HG03108 (cell line): ENCODE measurements at regions not wholly inside any gene's neighbourhood (a gene's known extent, or its start where the extent isn't known, plus 50 kb on each side); places are given as distances from the start of the nearest gene placed in this dataset.
"Not testable (repeated sequence)": the region's sequence is repeated elsewhere in the genome, so short reads cannot be mapped to it uniquely, and the experiment has no call there.

Experiments used
- ATAC-seq: cut with Tn5 transposase; IDR thresholded peaks from one replicate; pipeline ENCODE4 v1.9.1; 2021; ENCODE audit warnings: moderate library complexity; ENCODE audit not compliant: unreplicated experiment

- no peak for ATAC-seq
These were observed 499.8 kb upstream of the CDH11 start for GRCh38 chr16:65621640-65622039.

DNA sequence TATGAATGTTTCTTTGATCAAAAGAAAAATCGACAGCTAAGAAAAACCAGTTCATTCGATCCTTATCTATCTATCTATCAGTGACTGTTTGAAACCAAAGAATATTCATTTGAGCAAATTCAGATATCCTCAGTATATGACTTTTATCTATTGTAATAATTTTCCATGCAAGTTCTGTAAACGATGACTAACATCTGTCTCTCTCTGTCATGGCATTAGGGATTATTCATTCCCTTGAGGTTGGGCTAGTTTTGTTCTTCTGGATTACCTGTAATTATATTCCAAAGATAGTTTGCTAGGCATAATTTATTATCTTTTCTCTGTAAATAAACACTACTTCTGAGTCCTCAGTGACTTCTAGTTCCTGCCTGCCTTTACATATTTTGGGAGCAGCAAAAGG lies 497.7 kb upstream of the CDH11 start:
- ATAC-seq: no peak

DNA sequence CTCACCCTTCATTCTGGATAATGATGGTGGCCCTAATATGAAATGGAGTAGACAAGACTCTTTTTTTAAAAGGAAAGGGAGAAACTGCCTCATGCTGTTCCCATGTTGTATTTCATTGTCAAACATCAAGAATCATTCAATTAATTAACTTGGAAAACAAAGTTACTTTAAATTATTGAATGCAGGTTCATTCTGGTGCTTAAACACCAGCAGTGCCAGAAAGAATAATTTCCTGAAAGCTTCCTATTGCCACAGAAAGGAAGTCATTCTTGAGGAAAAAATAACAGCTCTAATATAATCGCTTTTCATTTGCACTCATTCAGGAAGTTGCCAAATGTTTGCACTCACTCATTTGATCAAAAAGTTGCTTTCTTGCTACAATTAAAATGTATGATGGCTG lies 497.1 kb upstream of the CDH11 start:
- no peak for ATAC-seq

- ATAC-seq: no peak
These were observed 496.5 kb upstream of the CDH11 start for GRCh38 chr16:65618333-65618732.

DNA sequence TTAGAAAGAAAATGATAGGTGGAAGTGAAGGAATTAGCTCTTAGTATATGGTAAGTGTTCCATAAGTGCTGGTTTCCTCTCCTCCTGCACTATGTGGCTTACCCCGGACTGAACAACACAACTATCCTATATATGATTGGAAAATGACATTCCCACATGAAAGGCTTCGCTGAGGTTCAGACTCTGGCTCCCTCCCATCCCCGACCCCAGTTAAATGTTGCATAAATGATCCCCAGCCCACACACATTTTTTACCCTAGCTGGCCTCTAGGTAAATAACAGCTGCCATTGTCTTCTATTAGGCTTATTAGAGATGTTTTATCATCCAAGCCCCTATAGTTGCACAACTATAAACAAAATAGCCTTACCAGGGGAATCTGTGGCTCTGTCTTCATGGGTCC lies 495.6 kb upstream of the CDH11 start:
- ATAC-seq: no peak

DNA sequence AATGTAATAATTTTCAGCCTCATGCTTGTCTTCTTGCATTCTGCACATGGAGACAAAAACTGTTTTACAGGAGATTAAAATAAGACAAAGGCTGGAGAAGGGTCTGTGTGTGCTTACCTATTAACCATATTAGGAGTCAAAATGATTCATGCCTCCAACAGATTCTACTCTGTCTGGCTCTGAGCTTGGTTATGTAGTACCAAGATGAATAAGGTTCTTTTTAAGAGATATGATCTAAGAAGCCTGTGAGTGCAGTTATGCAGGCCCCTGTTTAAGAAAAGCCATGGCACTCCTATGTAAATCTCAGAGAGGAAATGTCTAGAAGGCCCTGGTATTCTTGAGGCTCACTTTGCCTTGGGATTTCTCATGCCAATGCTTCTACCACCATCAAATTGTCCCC lies 486.6 kb upstream of the CDH11 start:
- ATAC-seq: no peak

DNA sequence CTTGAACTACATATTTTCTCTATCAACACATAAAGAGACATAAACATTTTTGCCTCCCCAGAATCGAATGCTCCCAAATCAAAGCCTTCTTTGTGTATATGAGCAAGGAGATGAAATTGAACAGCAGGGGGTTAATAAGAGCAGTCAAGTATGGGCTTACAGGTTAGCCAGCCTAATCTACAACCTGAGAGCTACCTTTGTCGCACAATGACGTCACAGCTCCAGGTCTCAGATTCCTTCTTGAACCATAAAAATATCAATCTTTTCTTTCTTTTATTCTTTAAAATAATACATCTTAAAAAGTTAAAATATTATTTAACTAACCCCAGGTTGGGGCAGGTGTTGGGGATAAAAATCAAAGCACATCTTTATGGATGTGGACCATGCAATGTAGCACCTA lies 482.9 kb upstream of the CDH11 start:
- no peak for ATAC-seq

DNA sequence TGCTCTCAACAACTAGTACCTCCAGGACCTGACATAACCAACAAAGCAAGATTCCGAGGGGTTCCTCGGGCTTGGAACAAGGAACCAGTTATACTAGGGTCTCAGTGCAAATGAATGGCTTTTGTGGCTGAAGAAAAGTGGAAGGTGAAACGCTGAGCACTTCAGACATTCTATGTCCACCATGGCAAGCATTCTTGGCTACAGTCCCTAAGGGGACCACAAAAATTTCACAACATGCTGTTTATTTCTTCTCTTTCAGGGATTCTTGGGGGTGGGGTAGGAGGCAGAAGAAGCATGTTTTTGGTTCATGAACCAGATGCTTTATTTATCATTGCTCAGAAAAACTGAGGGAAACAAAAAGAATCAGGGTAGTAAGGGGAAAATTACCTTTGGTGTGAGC lies 479.9 kb upstream of the CDH11 start:
- no peak for ATAC-seq

GRCh38 chr16:65600629-65601028 lies 478.8 kb upstream of the CDH11 start:
- no peak for ATAC-seq

GRCh38 chr16:65600046-65600445 lies 478.2 kb upstream of the CDH11 start:
- ATAC-seq: no peak

DNA sequence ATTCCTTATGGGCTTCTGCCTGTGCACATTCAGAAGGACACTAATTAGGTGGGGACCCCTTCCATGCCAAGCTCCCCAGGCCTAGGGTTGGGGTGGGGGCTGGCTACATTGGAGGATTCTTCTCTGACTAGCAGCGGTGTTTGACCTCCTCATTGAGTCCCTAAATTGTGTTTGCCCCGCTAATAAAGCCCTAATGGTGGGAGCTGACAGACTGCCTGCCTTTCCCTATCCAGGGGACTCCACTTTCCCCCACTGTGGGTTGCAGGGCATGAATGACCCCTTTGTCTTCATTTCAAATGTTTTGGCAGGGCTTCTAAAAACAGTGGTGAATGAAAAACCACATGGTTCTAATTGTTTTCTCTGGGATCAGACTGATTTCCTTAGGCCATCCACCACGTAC lies 476.8 kb upstream of the CDH11 start:
- no peak for ATAC-seq

- no peak for ATAC-seq
These were observed 461.6 kb upstream of the CDH11 start for GRCh38 chr16:65583498-65583897.

- no peak for ATAC-seq
These were observed 457.2 kb upstream of the CDH11 start for GRCh38 chr16:65579050-65579449.

GRCh38 chr16:65576631-65577030 lies 454.8 kb upstream of the CDH11 start:
- ATAC-seq: no peak

GRCh38 chr16:65576139-65576538 lies 454.3 kb upstream of the CDH11 start:
- ATAC-seq: no peak

- ATAC-seq: no peak
These were observed 452.6 kb upstream of the CDH11 start for GRCh38 chr16:65574326-65574966.

DNA sequence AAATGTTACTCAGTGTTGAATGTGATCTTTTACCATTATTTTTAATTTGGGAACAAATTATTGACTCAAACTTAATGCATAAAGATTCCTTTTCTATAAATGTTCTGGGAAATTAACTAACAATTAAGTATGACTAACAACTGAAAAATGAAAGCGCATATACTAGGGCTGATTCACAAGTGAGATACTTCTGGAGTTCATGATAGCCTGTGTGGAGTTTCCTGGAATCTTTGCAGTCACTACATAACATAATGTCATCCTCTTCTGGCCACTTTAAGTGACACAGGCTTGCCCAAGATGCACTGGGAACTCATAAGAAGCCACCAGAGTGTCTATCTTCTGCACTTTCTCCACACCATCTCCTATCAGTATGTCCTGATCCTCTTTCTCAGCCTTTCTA lies 450.3 kb upstream of the CDH11 start:
- no peak for ATAC-seq

DNA sequence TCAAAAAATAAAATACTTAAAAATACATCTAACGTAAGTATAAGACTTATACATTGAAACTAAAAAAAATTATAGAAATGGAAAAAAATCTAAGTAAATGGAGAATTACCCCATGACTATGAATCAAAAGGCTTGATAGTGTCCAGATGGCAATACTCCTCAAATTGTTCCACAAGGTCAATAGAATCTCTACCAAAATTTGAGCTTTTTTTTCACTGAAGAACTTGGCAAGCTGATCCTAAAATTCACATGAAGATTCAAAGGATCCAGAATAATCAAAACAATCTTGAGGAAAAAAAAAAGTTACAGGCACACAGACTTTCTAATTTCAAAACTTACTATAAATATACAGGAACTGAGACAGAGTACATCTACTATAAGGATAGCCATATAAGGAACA lies 448.4 kb upstream of the CDH11 start:
- ATAC-seq: no peak

DNA sequence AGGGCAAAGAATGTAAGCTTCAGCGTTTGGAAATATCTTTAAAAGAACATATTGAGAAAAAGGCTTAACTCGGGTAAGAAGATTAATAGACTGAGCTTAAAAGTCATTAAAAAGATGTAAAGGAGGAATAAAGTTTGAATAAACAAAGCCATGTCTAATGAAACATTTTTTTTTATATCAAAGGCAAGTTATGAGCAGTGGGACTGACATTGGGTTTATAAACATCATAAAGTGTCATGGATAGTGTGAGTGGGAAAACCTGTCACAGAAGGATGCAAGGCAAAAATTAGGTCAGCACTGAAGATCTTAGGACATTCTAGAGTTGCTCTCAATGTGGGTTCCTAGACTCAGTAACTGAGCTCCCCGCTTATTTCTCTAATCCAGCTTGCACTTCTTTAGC lies 438.0 kb upstream of the CDH11 start:
- no peak for ATAC-seq

- ATAC-seq: not testable (repeated sequence)
These were observed 427.8 kb upstream of the CDH11 start for GRCh38 chr16:65549689-65550088.

- no peak for ATAC-seq
These were observed 426.6 kb upstream of the CDH11 start for GRCh38 chr16:65548470-65548869.

DNA sequence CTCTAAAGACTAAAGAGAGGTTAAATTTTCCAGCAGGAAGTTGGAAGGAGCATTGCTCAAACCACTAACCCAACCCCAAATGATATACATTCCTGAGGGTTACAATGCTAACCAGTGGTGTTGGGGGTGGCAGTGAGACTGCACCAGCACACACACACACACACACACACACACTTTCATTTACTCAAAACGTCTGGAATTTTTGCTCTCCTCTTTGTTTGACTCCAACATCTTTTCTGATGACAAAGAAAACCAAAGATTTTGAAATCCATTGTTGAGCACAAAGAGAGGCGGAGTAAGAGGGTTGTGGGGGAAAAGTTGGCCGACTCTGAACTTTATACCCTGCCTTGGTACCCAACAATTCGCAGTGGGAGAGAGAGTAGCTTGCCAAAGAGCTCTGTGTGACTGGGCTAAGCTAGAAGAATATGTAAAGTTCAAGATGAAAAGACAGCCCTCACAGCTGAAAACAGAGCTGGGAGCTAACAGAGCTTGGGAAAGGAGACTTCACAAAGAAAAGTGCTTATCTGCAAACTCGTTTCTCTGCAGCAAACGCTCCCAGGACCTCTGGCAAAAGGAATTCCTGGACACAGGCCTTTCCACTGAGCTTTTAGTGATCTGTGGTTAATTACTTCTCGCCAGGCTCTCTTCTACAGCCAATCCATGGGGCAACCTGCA lies 426.0 kb upstream of the CDH11 start:
- no peak for ATAC-seq

DNA sequence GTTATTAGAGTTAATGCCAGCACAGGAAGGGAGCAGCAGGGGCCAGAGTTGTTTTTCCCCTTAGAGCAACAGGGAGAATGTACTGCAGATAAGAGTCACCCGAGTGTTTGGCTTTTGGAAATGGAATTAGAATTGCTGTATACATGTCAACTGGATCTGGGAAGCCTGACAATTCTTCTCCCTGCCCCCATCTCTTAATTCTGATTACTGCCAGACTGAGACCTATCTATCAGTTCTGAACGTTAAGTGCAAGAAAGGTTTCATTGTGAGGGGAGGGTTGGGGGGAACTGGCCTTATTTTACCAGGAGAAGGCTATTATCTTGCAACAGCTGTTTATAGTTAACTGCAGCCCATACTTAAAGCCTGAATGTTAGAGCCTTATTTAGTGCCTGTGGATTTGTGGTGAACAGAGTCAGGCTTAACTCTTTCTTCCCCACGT lies 424.5 kb upstream of the CDH11 start:
- no peak for ATAC-seq
